Ishikawa (cell line): ENCODE measurements at regions not wholly inside any gene's neighbourhood (a gene's known extent, or its start where the extent isn't known, plus 50 kb on each side); places are given as distances from the start of the nearest gene placed in this dataset.

Source experiments
- CEBPB ChIP-seq: IDR thresholded peaks from 2 replicates; pipeline ENCODE4 v1.6.1; 2012
- CREB1 ChIP-seq: IDR thresholded peaks from 2 replicates; pipeline ENCODE4 v1.6.1; 2012; ENCODE audit warnings: low read depth
- EGR1 ChIP-seq: IDR thresholded peaks from 2 replicates; pipeline ENCODE4 v1.6.1; 2012
- EP300 ChIP-seq: IDR thresholded peaks from 2 replicates; pipeline ENCODE4 v1.6.1; 2012; ENCODE audit warnings: borderline replicate concordance
- FOXM1 ChIP-seq: IDR thresholded peaks from 2 replicates; pipeline ENCODE4 v1.6.1; 2012; ENCODE audit warnings: low read depth, borderline replicate concordance
- MAX ChIP-seq: IDR thresholded peaks from 2 replicates; pipeline ENCODE4 v1.6.1; 2012
- NFIC ChIP-seq: IDR thresholded peaks from 2 replicates; pipeline ENCODE4 v1.6.1; 2012
- RAD21 ChIP-seq: IDR thresholded peaks from 2 replicates; pipeline ENCODE4 v1.6.1; 2012; ENCODE audit warnings: low read depth
- REST ChIP-seq: IDR thresholded peaks from 2 replicates; pipeline ENCODE4 v1.6.1; 2012; ENCODE audit warnings: low read depth, mild to moderate bottlenecking
- TAF1 ChIP-seq: IDR thresholded peaks from 2 replicates; pipeline ENCODE4 v1.6.1; 2012; ENCODE audit warnings: low read depth, mild to moderate bottlenecking
- TCF12 ChIP-seq: IDR thresholded peaks from 2 replicates; pipeline ENCODE4 v1.6.1; 2012; ENCODE audit warnings: low read depth
- TEAD4 ChIP-seq: IDR thresholded peaks from 2 replicates; pipeline ENCODE4 v1.6.1; 2012
- USF1 ChIP-seq: IDR thresholded peaks from 2 replicates; pipeline ENCODE4 v1.6.1; 2012
- YY1 ChIP-seq: IDR thresholded peaks from 2 replicates; pipeline ENCODE4 v1.6.1; 2012; ENCODE audit warnings: low read depth
- ZBTB7A ChIP-seq: IDR thresholded peaks from 2 replicates; pipeline ENCODE4 v1.6.1; 2012; ENCODE audit warnings: low read depth

GRCh38 chr18:73739098-73739497, 408.5 kb downstream of the FBXO15 start:
- TF ChIP-seq CEBPB: no peak

- TF ChIP-seq FOXM1: no peak
- TF ChIP-seq YY1: no peak
- no peak for TF ChIP-seq USF1
- TF ChIP-seq TAF1: no peak
- no peak for TF ChIP-seq TCF12
- TF ChIP-seq RAD21: no peak
- TF ChIP-seq MAX: no peak
- no peak for TF ChIP-seq EGR1
- no peak for TF ChIP-seq CEBPB
- TF ChIP-seq ZBTB7A: no peak
- TF ChIP-seq TEAD4: no peak
- no peak for TF ChIP-seq CREB1
- no peak for TF ChIP-seq REST
- TF ChIP-seq EP300: no peak
- no peak for TF ChIP-seq NFIC
These were observed 409.6 kb downstream of the FBXO15 start for GRCh38 chr18:73737990-73738389.

GRCh38 chr18:73735836-73736235, 411.8 kb downstream of the FBXO15 start:
- no peak for TF ChIP-seq EP300
- no peak for TF ChIP-seq YY1
- TF ChIP-seq NFIC: no peak

- TF ChIP-seq FOXM1: no peak
- TF ChIP-seq CEBPB: no peak
- no peak for TF ChIP-seq ZBTB7A
- no peak for TF ChIP-seq NFIC
- no peak for TF ChIP-seq USF1
- TF ChIP-seq TEAD4: no peak
- no peak for TF ChIP-seq REST
- no peak for TF ChIP-seq MAX
- no peak for TF ChIP-seq TCF12
- TF ChIP-seq TAF1: no peak
- no peak for TF ChIP-seq EGR1
- TF ChIP-seq CREB1: no peak
- no peak for TF ChIP-seq EP300
- no peak for TF ChIP-seq YY1
- TF ChIP-seq RAD21: no peak
These were observed 413.8 kb downstream of the FBXO15 start for GRCh38 chr18:73733806-73734314.

GRCh38 chr18:73733376-73733775, 414.3 kb downstream of the FBXO15 start:
- TF ChIP-seq EP300: no peak
- no peak for TF ChIP-seq TEAD4
- no peak for TF ChIP-seq YY1
- no peak for TF ChIP-seq REST
- no peak for TF ChIP-seq FOXM1
- TF ChIP-seq CEBPB: no peak
- no peak for TF ChIP-seq RAD21
- TF ChIP-seq USF1: no peak
- no peak for TF ChIP-seq CREB1
- no peak for TF ChIP-seq TAF1
- TF ChIP-seq ZBTB7A: no peak
- no peak for TF ChIP-seq NFIC
- TF ChIP-seq MAX: no peak
- TF ChIP-seq TCF12: no peak
